Peyer's patch (tissue), 4 donors: ENCODE measurements at regions not wholly inside any gene's neighbourhood (a gene's known extent, or its start where the extent isn't known, plus 50 kb on each side); places are given as distances from the start of the nearest gene placed in this dataset.

ENCODE experiments used
- CTCF ChIP-seq, 6 experiments: fragments of 450-650 bp in 4 of 6; fragments of 200-600 bp in 2 of 6; sonication (generic) in 1 of 6; IDR thresholded peaks; one replicate each; pipeline ENCODE4 v1.5.1; 2017 to 2019; ENCODE audit warnings: antibody characterized with exemption in 6 of 6, mild to moderate bottlenecking in 3 of 6, moderate library complexity in 1 of 6
- POLR2A ChIP-seq, 2 donors: fragments of 450-650 bp; IDR thresholded peaks; one replicate each; pipeline ENCODE4 v1.5.1; 2017; ENCODE audit warnings: antibody characterized with exemption in 2 of 2, mild to moderate bottlenecking in 2 of 2, moderate library complexity in 2 of 2

- TF ChIP-seq CTCF (IDR thresholded peaks at IDR 0.05) (no peak), POLR2A (IDR thresholded peaks at IDR 0.05) (no peak)
These were observed 78.1 kb downstream of the CNGA2 start for GRCh38 chrX:151812661-151813060.
